Esophagus squamous epithelium (tissue), 4 donors: ENCODE measurements at regions not wholly inside any gene's neighbourhood (a gene's known extent, or its start where the extent isn't known, plus 50 kb on each side); places are given as distances from the start of the nearest gene placed in this dataset.

Experiments used
- CTCF ChIP-seq, 6 experiments: fragments of 450-650 bp in 4 of 6; fragments of 200-600 bp in 2 of 6; sonication (generic) in 2 of 6; IDR thresholded peaks; one replicate each; pipeline ENCODE4 v1.5.1; 2016 to 2019; ENCODE audit warnings: antibody characterized with exemption in 6 of 6, mild to moderate bottlenecking in 4 of 6, moderate library complexity in 4 of 6
- POLR2A ChIP-seq, 4 donors: fragments of 450-650 bp; IDR thresholded peaks; one replicate each; pipeline ENCODE4 v1.6.1; 2017; ENCODE audit warnings: antibody characterized with exemption in 4 of 4, mild to moderate bottlenecking in 4 of 4, moderate library complexity in 3 of 4

DNA sequence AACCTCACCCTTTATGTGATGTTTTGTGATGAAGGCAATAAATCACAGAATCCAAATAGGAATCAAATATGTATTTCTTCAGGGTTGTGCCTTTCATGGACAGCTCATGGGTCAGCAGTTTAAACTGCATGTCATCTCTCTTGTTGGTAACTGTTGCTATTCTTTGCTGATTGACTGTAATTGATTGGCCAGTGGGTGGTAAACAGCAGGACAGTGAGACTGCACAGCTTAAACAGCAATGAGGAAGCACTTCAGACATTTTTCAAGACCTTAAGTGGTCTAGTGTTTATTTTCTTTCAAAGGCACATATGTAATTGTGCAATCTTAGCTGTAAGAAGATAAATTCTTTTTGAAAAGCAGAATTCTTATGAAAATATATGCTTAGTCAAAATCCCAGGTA is 260.5 kb downstream of the COX7C start:
- TF ChIP-seq CTCF (IDR thresholded peaks at IDR 0.05) (no peak), POLR2A (IDR thresholded peaks at IDR 0.05) (no peak)
